ENCODE measurements at regions not wholly inside any gene's neighbourhood (a gene's known extent, or its start where the extent isn't known, plus 50 kb on each side); places are given as distances from the start of the nearest gene placed in this dataset.
"Not testable (repeated sequence)": the region's sequence is repeated elsewhere in the genome, so short reads cannot be mapped to it uniquely, and the experiment has no call there.

GRCh38 chrY:3404241-3404640 lies 174.6 kb upstream of the TGIF2LY start:
- WGBS (ENCODE audit: insufficient coverage) = no CpG with 5 or more reads among the region's 3 CpGs
- H3K9me3 ChIP-seq (ENCODE audit: control extremely low read depth in 1 of 3, control insufficient read depth in 2 of 3, insufficient read depth in 1 of 3, low read length in 2 of 3); H3K4me2 ChIP-seq (replicated peaks; ENCODE audit: low read depth, low read length, poor library complexity, severe bottlenecking); H3K4me3 ChIP-seq (ENCODE audit: control extremely low read depth in 1 of 5, extremely low read depth in 1 of 5, insufficient read depth in 1 of 5, low read depth in 2 of 5, low read length in 4 of 5); H3K4me1 ChIP-seq (ENCODE audit: control insufficient read depth in 2 of 2, insufficient read depth in 2 of 2, low read length in 2 of 2); H3K27ac Mint-ChIP-seq; H3K4me3 Mint-ChIP-seq; H3K79me2 ChIP-seq (ENCODE audit: control insufficient read depth, insufficient read depth, low read length); DNase-seq; H3K36me3 ChIP-seq (replicated peaks in 1 of 2; ENCODE audit: control extremely low read depth in 1 of 2, control insufficient read depth in 1 of 2, extremely low read depth in 1 of 2, insufficient read depth in 2 of 2, low read length in 1 of 2); POLR2A ChIA-PET; H3K4me1 Mint-ChIP-seq; ATAC-seq (ENCODE audit: low read depth); H4K20me1 ChIP-seq (ENCODE audit: control insufficient read depth, insufficient read depth, low read length, poor library complexity, severe bottlenecking); H3K9me3 Mint-ChIP-seq (ENCODE audit: insufficient read depth); H3K27me3 Mint-ChIP-seq; H3K27ac ChIP-seq (ENCODE audit: low read length in 2 of 2); H3K27me3 ChIP-seq (replicated peaks in 1 of 4; ENCODE audit: control extremely low read depth in 1 of 4, control insufficient read depth in 3 of 4, insufficient read depth in 4 of 4, low read length in 3 of 4); CTCF ChIA-PET; H2AFZ ChIP-seq (ENCODE audit: insufficient read depth, low read depth, low read length, poor library complexity, severe bottlenecking); intact Hi-C loops (cut with micrococcal nuclease); H3K9ac ChIP-seq (ENCODE audit: low read length): not testable (repeated sequence)

GRCh38 chrY:3405585-3405984 lies 173.3 kb upstream of the TGIF2LY start:
- not testable (repeated sequence) for H3K4me3 Mint-ChIP-seq, H3K27me3 Mint-ChIP-seq

GRCh38 chrY:3406896-3407452 lies 171.9 kb upstream of the TGIF2LY start:
- DNase-seq; H3K9me3 ChIP-seq (ENCODE audit: control extremely low read depth in 1 of 3, control insufficient read depth in 2 of 3, insufficient read depth in 1 of 3, low read length in 2 of 3); H3K4me1 Mint-ChIP-seq; H3K9me3 Mint-ChIP-seq (ENCODE audit: insufficient read depth); H3K27me3 ChIP-seq (replicated peaks in 1 of 4; ENCODE audit: control extremely low read depth in 1 of 4, control insufficient read depth in 3 of 4, insufficient read depth in 4 of 4, low read length in 3 of 4); POLR2A ChIA-PET; H3K27me3 Mint-ChIP-seq; H3K27ac Mint-ChIP-seq; H3K27ac ChIP-seq (ENCODE audit: low read length in 2 of 2); H3K36me3 ChIP-seq (replicated peaks in 1 of 2; ENCODE audit: control extremely low read depth in 1 of 2, control insufficient read depth in 1 of 2, extremely low read depth in 1 of 2, insufficient read depth in 2 of 2, low read length in 1 of 2); H2AFZ ChIP-seq (ENCODE audit: insufficient read depth, low read depth, low read length, poor library complexity, severe bottlenecking); intact Hi-C loops (cut with micrococcal nuclease); H3K4me3 ChIP-seq (ENCODE audit: control extremely low read depth in 1 of 5, extremely low read depth in 1 of 5, insufficient read depth in 1 of 5, low read depth in 2 of 5, low read length in 4 of 5); H3K4me3 Mint-ChIP-seq; H3K9ac ChIP-seq (ENCODE audit: low read length); H4K20me1 ChIP-seq (ENCODE audit: control insufficient read depth, insufficient read depth, low read length, poor library complexity, severe bottlenecking); H3K79me2 ChIP-seq (ENCODE audit: control insufficient read depth, insufficient read depth, low read length); H3K4me1 ChIP-seq (ENCODE audit: control insufficient read depth in 2 of 2, insufficient read depth in 2 of 2, low read length in 2 of 2); H3K4me2 ChIP-seq (replicated peaks; ENCODE audit: low read depth, low read length, poor library complexity, severe bottlenecking); ATAC-seq (ENCODE audit: low read depth); CTCF ChIA-PET: not testable (repeated sequence)
- 80% methylated on average over 1 of the region's 3 CpGs for WGBS (ENCODE audit: insufficient coverage)

More at GRCh38 chrY:3405585-3405984, 173.3 kb upstream of the TGIF2LY start:
- H3K4me1 Mint-ChIP-seq; intact Hi-C loops (cut with micrococcal nuclease); H3K4me2 ChIP-seq (replicated peaks; ENCODE audit: low read depth, low read length, poor library complexity, severe bottlenecking); H3K4me1 ChIP-seq (ENCODE audit: control insufficient read depth in 2 of 2, insufficient read depth in 2 of 2, low read length in 2 of 2); H3K36me3 ChIP-seq (replicated peaks in 1 of 2; ENCODE audit: control extremely low read depth in 1 of 2, control insufficient read depth in 1 of 2, extremely low read depth in 1 of 2, insufficient read depth in 2 of 2, low read length in 1 of 2); H3K79me2 ChIP-seq (ENCODE audit: control insufficient read depth, insufficient read depth, low read length); CTCF ChIA-PET; H3K27ac Mint-ChIP-seq; H3K4me3 ChIP-seq (ENCODE audit: control extremely low read depth in 1 of 5, extremely low read depth in 1 of 5, insufficient read depth in 1 of 5, low read depth in 2 of 5, low read length in 4 of 5); H3K9me3 Mint-ChIP-seq (ENCODE audit: insufficient read depth); H3K27ac ChIP-seq (ENCODE audit: low read length in 2 of 2); H3K27me3 ChIP-seq (replicated peaks in 1 of 4; ENCODE audit: control extremely low read depth in 1 of 4, control insufficient read depth in 3 of 4, insufficient read depth in 4 of 4, low read length in 3 of 4); POLR2A ChIA-PET; ATAC-seq (ENCODE audit: low read depth); H2AFZ ChIP-seq (ENCODE audit: insufficient read depth, low read depth, low read length, poor library complexity, severe bottlenecking); H3K9ac ChIP-seq (ENCODE audit: low read length); H3K9me3 ChIP-seq (ENCODE audit: control extremely low read depth in 1 of 3, control insufficient read depth in 2 of 3, insufficient read depth in 1 of 3, low read length in 2 of 3); H4K20me1 ChIP-seq (ENCODE audit: control insufficient read depth, insufficient read depth, low read length, poor library complexity, severe bottlenecking): not testable (repeated sequence)
- WGBS (ENCODE audit: insufficient coverage) = no CpG with 5 or more reads among the region's 2 CpGs
- peak; percentile 9 for DNase-seq
- peak; percentile 67 for TF ChIP-seq CTCF (IDR thresholded peaks at IDR 0.05)
